ENCODE measurements at regions not wholly inside any gene's neighbourhood (a gene's known extent, or its start where the extent isn't known, plus 50 kb on each side); places are given as distances from the start of the nearest gene placed in this dataset.
"Not testable (repeated sequence)": the region's sequence is repeated elsewhere in the genome, so short reads cannot be mapped to it uniquely, and the experiment has no call there.

DNA sequence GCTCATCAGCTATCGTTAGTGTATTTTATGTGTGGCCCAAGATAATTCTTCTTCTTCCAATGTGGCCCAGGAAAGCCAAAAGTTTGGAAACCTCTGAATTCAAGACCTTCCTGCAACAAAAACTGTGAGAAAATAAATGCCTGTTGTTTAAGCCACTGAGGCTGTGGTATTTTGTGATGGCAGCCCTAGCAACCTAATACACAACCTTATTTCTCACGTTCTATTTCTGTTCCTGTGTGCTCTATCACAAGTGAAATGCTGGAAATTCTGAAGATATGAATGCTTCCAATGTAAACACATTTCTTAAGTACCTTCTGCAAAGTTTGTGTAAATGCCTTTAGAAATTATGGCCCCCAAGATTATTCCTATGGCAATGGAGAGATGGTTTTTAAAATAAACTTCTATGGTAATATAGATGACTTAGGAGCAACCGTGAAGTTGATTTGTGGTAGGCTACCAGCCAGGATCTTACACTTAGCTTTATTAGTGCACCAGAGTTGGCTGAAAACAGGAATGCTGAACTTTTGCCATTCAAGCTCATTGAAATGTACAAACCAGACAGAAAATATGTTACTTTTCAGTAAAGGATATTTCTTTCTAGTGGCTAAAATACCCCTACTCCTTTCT lies 148.0 kb downstream of the USP46 start:
- ChIA-PET CTCF (no interaction called here), POLR2A (no interaction called here)
- Mint-ChIP-seq H3K4me1 (ENCODE audit: low read depth) (no peaks in the 10 kb centered on the region), H3K36me3 (ENCODE audit: low read depth) (no peaks in the 10 kb centered on the region), H3K27me3 (ENCODE audit: low read depth) (no peaks in the 10 kb centered on the region), H3K9me3 (ENCODE audit: insufficient read depth) (no peaks in the 10 kb centered on the region), H3K27ac (no peak overlapping the region), H3K4me3 (no peak overlapping the region)
- ATAC-seq, result no peak
- no peak for DNase-seq

DNA sequence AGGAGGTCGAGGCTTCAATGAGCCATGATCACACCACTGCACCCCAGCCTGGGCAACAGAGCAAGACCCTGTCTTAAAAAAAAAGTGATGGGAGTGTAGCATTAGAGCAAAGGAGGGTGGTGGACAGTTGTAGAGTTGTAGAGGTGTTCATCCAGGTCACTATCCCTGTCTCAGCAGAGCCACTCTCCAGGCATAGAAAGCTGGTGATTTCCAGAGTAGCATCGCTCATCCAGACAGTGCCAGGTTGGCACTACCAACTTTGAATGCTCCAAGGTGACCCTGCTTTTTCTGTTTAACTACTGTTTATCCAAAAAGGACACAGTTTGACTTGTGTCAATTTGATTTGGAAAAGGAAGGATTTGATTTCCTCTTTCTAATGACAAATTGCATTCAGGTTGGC lies 147.3 kb downstream of the USP46 start:
- Mint-ChIP-seq H3K4me1 (ENCODE audit: low read depth) (no peaks in the 10 kb centered on the region), H3K4me3 (no peak overlapping the region), H3K27ac (no peak overlapping the region), H3K9me3 (ENCODE audit: insufficient read depth) (no peaks in the 10 kb centered on the region), H3K27me3 (ENCODE audit: low read depth) (no peaks in the 10 kb centered on the region), H3K36me3 (ENCODE audit: low read depth) (no peaks in the 10 kb centered on the region)
- DNase-seq (no peak), ATAC-seq (no peak)
- CTCF ChIA-PET, result no interaction called here
- POLR2A ChIA-PET, result no interaction called here

GRCh38 chr4:52512291-52512690 lies 146.8 kb downstream of the USP46 start:
- Mint-ChIP-seq H3K4me1 (ENCODE audit: low read depth) (no peaks in the 10 kb centered on the region), H3K36me3 (ENCODE audit: low read depth) (no peaks in the 10 kb centered on the region), H3K27ac (no peak overlapping the region), H3K27me3 (ENCODE audit: low read depth) (no peaks in the 10 kb centered on the region), H3K4me3 (no peak overlapping the region), H3K9me3 (ENCODE audit: insufficient read depth) (no peaks in the 10 kb centered on the region)
- ATAC-seq, result no peak
- DNase-seq, result no peak
- ChIA-PET POLR2A (no interaction called here), CTCF (no interaction called here)

DNA sequence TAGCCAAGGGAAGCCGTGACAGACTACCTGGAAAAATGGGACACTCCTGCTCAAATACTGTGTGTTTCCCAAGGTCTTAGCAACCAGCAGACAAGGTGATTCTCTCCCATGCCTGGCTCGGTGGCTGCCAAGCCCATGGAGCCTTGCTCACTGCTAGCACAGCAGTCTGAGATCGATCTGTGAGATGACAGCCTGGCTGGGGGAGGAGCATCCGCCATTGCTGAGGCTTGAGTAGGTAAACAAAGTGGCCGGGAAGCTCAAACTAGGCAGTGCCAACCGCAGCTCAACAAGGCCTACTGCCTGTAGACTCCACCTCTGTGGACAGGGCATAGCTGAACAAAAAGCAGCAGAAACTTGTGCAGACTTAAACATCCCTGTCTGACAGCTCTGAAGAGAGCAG lies 137.0 kb downstream of the USP46 start:
- H3K4me1 Mint-ChIP-seq (ENCODE audit: low read depth); DNase-seq; H3K9me3 Mint-ChIP-seq (ENCODE audit: insufficient read depth); H3K36me3 Mint-ChIP-seq (ENCODE audit: low read depth); H3K4me3 Mint-ChIP-seq; POLR2A ChIA-PET; CTCF ChIA-PET; ATAC-seq; H3K27ac Mint-ChIP-seq; H3K27me3 Mint-ChIP-seq (ENCODE audit: low read depth): not testable (repeated sequence)

GRCh38 chr4:52529983-52530382 lies 129.1 kb downstream of the USP46 start:
- no peak for ATAC-seq
- H3K36me3 Mint-ChIP-seq (ENCODE audit: low read depth), result no peaks in the 10 kb centered on the region

GRCh38 chr4:52535793-52536192 lies 123.3 kb downstream of the USP46 start:
- no peaks in the 10 kb centered on the region for H3K4me1 Mint-ChIP-seq (ENCODE audit: low read depth)
- no peak for DNase-seq
- CTCF ChIA-PET, result no interaction called here
- no peak overlapping the region for H3K4me3 Mint-ChIP-seq
- H3K36me3 Mint-ChIP-seq (ENCODE audit: low read depth), result no peaks in the 10 kb centered on the region
- POLR2A ChIA-PET, result interaction anchor here (0.6 kb wide), 1 partner anchor 18 kb away, joined by 3 read pairs; no protein-coding TSS in a partner anchor
- H3K27me3 Mint-ChIP-seq (ENCODE audit: low read depth), result no peaks in the 10 kb centered on the region
- no peak for ATAC-seq
- H3K9me3 Mint-ChIP-seq (ENCODE audit: insufficient read depth), result no peaks in the 10 kb centered on the region
- no peak overlapping the region for H3K27ac Mint-ChIP-seq

More at GRCh38 chr4:52529983-52530382, 129.1 kb downstream of the USP46 start:
- H3K4me3 Mint-ChIP-seq, result no peak overlapping the region
- no peak for DNase-seq
- ChIA-PET CTCF (no interaction called here), POLR2A (no interaction called here)
- no peaks in the 10 kb centered on the region for H3K9me3 Mint-ChIP-seq (ENCODE audit: insufficient read depth)
- H3K4me1 Mint-ChIP-seq (ENCODE audit: low read depth), result no peaks in the 10 kb centered on the region
- no peak overlapping the region for H3K27ac Mint-ChIP-seq
- H3K27me3 Mint-ChIP-seq (ENCODE audit: low read depth), result no peaks in the 10 kb centered on the region

All from activated CD8-positive, alpha-beta T cell treated with anti-CD3 and anti-CD28 coated beads, Interleukin-2, amount 10 ng/mL, durations not matched to agents 7 days and 5 days (primary cell).